ENCODE measurements at regions not wholly inside any gene's neighbourhood (a gene's known extent, or its start where the extent isn't known, plus 50 kb on each side); places are given as distances from the start of the nearest gene placed in this dataset.

DNA sequence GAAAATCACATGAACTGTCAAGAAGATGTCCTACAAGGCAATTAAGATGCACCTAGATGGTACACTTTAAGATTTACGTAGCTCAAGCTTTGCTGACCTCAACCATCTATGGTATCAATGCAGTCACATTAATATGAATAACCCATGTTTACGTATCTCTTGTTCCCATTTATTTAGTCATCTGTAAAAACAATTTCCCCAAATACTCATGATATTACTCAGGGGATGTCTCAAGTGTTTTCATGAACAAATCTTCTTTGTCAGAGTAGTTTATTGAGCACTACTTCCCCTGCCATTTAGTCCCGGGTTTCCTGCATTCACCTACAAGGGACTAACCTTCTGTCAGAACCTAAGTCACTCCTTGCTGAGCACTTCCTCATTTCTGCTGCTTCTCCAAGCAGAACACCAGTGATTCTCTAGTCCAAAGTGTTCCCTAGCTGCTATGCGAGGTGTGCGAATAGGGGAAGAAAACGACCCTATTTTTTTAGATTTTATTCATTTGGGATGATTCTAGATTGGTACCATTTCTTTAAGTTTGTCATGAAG lies 554.3 kb upstream of the LRRC4C start:
- Histone ChIP-seq H3K36me3 (ENCODE audit: insufficient read depth, low read length) (no peaks in the 10 kb centered on the region), H3K27me3 (ENCODE audit: insufficient read depth, low read depth, low read length) (no peaks in the 10 kb centered on the region)

DNA sequence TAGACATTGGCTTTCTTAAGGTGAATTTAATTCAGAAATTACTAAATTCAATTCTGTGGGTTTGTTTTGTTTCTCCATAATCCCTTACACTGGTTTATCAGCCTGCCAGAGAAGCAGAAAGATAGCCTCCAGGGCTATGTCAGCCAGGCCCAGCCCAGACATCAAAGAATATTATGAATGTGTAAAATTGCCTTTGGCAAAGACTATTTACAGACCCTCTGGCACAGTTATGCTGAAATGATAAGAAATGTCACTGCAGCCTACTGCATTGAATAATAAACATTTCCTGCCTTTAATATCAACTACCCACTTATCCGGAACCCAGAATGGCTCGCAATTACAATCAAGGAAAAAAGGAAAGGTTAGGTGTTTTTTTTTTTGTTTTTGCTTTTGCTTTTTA lies 562.5 kb upstream of the LRRC4C start:
- no peak overlapping the region for H3K4me3 ChIP-seq (ENCODE audit: low read length)
- no peaks in the 10 kb centered on the region for H3F3A ChIP-seq (ENCODE audit: insufficient read depth, low read length, poor library complexity, severe bottlenecking)
- H3K4me2 ChIP-seq (ENCODE audit: low read length), result no peak overlapping the region
- no peaks in the 10 kb centered on the region for H3K36me3 ChIP-seq (ENCODE audit: insufficient read depth, low read length)
- H3K27ac ChIP-seq (ENCODE audit: low read length), result no peak overlapping the region
- TF ChIP-seq, protein P1, sequence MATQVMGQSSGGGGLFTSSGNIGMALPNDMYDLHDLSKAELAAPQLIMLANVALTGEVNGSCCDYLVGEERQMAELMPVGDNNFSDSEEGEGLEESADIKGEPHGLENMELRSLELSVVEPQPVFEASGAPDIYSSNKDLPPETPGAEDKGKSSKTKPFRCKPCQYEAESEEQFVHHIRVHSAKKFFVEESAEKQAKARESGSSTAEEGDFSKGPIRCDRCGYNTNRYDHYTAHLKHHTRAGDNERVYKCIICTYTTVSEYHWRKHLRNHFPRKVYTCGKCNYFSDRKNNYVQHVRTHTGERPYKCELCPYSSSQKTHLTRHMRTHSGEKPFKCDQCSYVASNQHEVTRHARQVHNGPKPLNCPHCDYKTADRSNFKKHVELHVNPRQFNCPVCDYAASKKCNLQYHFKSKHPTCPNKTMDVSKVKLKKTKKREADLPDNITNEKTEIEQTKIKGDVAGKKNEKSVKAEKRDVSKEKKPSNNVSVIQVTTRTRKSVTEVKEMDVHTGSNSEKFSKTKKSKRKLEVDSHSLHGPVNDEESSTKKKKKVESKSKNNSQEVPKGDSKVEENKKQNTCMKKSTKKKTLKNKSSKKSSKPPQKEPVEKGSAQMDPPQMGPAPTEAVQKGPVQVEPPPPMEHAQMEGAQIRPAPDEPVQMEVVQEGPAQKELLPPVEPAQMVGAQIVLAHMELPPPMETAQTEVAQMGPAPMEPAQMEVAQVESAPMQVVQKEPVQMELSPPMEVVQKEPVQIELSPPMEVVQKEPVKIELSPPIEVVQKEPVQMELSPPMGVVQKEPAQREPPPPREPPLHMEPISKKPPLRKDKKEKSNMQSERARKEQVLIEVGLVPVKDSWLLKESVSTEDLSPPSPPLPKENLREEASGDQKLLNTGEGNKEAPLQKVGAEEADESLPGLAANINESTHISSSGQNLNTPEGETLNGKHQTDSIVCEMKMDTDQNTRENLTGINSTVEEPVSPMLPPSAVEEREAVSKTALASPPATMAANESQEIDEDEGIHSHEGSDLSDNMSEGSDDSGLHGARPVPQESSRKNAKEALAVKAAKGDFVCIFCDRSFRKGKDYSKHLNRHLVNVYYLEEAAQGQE (IDR thresholded peaks at IDR 0.05; ENCODE audit: borderline replicate concordance), result no peak
- TF ChIP-seq EZH2 (IDR thresholded peaks at IDR 0.05; ENCODE audit: borderline replicate concordance, insufficient read depth, low read length, poor library complexity, severe bottlenecking), result no peak
- TF ChIP-seq EP300 (conservative IDR thresholded peaks at IDR 0.05; ENCODE audit: poor library complexity, severe bottlenecking), result no peak
- TF ChIP-seq RAD21 (conservative IDR thresholded peaks at IDR 0.05), result no peak
- TF ChIP-seq, protein P2, sequence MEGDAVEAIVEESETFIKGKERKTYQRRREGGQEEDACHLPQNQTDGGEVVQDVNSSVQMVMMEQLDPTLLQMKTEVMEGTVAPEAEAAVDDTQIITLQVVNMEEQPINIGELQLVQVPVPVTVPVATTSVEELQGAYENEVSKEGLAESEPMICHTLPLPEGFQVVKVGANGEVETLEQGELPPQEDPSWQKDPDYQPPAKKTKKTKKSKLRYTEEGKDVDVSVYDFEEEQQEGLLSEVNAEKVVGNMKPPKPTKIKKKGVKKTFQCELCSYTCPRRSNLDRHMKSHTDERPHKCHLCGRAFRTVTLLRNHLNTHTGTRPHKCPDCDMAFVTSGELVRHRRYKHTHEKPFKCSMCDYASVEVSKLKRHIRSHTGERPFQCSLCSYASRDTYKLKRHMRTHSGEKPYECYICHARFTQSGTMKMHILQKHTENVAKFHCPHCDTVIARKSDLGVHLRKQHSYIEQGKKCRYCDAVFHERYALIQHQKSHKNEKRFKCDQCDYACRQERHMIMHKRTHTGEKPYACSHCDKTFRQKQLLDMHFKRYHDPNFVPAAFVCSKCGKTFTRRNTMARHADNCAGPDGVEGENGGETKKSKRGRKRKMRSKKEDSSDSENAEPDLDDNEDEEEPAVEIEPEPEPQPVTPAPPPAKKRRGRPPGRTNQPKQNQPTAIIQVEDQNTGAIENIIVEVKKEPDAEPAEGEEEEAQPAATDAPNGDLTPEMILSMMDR (IDR thresholded peaks at IDR 0.05; ENCODE audit: poor library complexity, severe bottlenecking), result no peak
- TF ChIP-seq TAF1 (IDR thresholded peaks at IDR 0.05; ENCODE audit: low read depth), result no peak
- no peak for TF ChIP-seq SMC3 (conservative IDR thresholded peaks at IDR 0.05; ENCODE audit: poor library complexity)
- no peak for TF ChIP-seq POLR2AphosphoS5 (IDR thresholded peaks at IDR 0.05)
- no peak for TF ChIP-seq MXI1 (conservative IDR thresholded peaks at IDR 0.05; ENCODE audit: poor library complexity, severe bottlenecking)
- no peaks in the 10 kb centered on the region for H3K27me3 ChIP-seq (ENCODE audit: insufficient read depth, low read depth, low read length)
- H2AFZ ChIP-seq (ENCODE audit: low read depth, low read length), result no peak overlapping the region
- H3K9me3 ChIP-seq (ENCODE audit: low read length), result no peaks in the 10 kb centered on the region
- H3K79me2 ChIP-seq (replicated peaks; ENCODE audit: insufficient read depth, low read length), result no peaks in the 10 kb centered on the region
- H3K9me2 ChIP-seq (ENCODE audit: insufficient read depth, low read length), result no peaks in the 10 kb centered on the region
- no peak overlapping the region for H3K9ac ChIP-seq (ENCODE audit: low read length)
- H4K20me1 ChIP-seq (ENCODE audit: insufficient read depth), result no peaks in the 10 kb centered on the region

More for the DNA sequence above, 554.3 kb upstream of the LRRC4C start:
- Histone ChIP-seq H3K9me2 (ENCODE audit: insufficient read depth, low read length) (no peaks in the 10 kb centered on the region), H3K4me2 (ENCODE audit: low read length) (no peak overlapping the region), H2AFZ (ENCODE audit: low read depth, low read length) (no peak overlapping the region), H3K9ac (ENCODE audit: low read length) (no peak overlapping the region), H3K4me3 (ENCODE audit: low read length) (no peak overlapping the region), H3K27ac (ENCODE audit: low read length) (no peak overlapping the region), H3K79me2 (replicated peaks; ENCODE audit: insufficient read depth, low read length) (no peaks in the 10 kb centered on the region), H4K20me1 (ENCODE audit: insufficient read depth) (no peaks in the 10 kb centered on the region), H3K9me3 (ENCODE audit: low read length) (no peaks in the 10 kb centered on the region), H3F3A (ENCODE audit: insufficient read depth, low read length, poor library complexity, severe bottlenecking) (no peaks in the 10 kb centered on the region)
- no peak for TF ChIP-seq EZH2 (IDR thresholded peaks at IDR 0.05; ENCODE audit: borderline replicate concordance, insufficient read depth, low read length, poor library complexity, severe bottlenecking)
- TF ChIP-seq SMC3 (conservative IDR thresholded peaks at IDR 0.05; ENCODE audit: poor library complexity), result no peak
- TF ChIP-seq, protein P2 (IDR thresholded peaks at IDR 0.05; ENCODE audit: poor library complexity, severe bottlenecking), result no peak
- TF ChIP-seq RAD21 (conservative IDR thresholded peaks at IDR 0.05), result no peak
- TF ChIP-seq MXI1 (conservative IDR thresholded peaks at IDR 0.05; ENCODE audit: poor library complexity, severe bottlenecking), result no peak
- TF ChIP-seq EP300 (conservative IDR thresholded peaks at IDR 0.05; ENCODE audit: poor library complexity, severe bottlenecking), result no peak
- TF ChIP-seq, protein P1 (IDR thresholded peaks at IDR 0.05; ENCODE audit: borderline replicate concordance), result no peak
- TF ChIP-seq TAF1 (IDR thresholded peaks at IDR 0.05; ENCODE audit: low read depth), result no peak
